NCI-H748 treated with DMSO at 0.1 percent for 48 hours (cell line): ENCODE measurements at regions not wholly inside any gene's neighbourhood (a gene's known extent, or its start where the extent isn't known, plus 50 kb on each side); places are given as distances from the start of the nearest gene placed in this dataset.
"Not testable (repeated sequence)": the region's sequence is repeated elsewhere in the genome, so short reads cannot be mapped to it uniquely, and the experiment has no call there.

ENCODE experiments used
- DNase-seq: peaks from one replicate; lab custom pipeline; 2025; lab: John Stamatoyannopoulos, UW

DNA sequence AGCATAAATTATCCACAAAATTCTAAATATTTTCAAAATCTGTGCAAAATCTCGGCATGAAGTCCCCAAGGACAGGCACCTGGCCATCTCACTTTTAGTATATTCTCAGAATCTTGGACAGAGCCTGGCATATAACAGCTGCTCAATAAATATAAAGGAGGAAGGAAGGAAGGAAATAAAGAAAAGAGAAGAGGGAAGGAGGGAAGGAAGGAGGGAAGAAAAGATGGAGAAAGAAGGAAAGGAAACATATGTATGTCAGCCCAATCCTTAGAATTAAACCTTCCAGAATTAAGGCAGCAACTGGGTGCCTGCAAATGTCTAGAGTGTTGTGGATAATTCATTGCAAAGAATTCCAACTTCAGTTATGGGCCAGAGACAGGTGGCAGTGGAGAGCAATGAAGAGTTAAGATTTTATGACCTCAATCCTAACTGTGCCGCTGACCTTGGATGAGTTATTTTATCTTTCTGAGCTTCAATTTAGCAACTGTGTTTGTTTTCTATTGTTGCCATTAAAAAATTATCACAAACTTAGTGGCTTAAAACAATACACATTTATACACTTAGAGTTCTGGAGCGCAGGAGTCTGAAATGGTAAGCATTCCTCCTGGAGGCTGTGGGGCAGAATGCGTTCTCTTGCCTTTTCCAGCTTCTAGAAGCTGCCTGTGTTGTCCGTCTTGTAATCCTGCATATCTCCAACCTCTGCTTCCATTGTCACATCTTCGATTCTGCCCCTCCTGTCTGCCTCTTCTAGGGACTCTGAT is 200.9 kb upstream of the MSX2 start:
- no peak for DNase-seq

DNA sequence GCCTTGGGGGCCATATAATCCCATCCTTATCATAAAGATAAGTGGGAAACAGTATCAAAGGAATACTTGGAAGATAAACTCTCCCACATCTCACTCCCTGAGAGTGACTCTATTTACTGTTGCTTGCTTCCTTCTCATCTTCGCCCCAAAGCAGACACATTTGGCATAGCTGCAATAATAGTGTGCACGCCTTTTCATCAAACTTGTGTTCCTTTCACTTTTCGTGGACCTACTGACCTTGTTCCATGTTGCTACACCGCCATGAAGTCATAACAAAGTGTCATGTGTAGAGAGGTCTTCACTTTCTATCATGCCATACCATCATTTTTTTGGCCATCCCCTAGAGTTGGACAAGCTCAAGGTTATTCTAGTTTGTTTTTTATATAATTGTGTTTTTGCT is 200.0 kb upstream of the MSX2 start:
- DNase-seq = no peak

DNA sequence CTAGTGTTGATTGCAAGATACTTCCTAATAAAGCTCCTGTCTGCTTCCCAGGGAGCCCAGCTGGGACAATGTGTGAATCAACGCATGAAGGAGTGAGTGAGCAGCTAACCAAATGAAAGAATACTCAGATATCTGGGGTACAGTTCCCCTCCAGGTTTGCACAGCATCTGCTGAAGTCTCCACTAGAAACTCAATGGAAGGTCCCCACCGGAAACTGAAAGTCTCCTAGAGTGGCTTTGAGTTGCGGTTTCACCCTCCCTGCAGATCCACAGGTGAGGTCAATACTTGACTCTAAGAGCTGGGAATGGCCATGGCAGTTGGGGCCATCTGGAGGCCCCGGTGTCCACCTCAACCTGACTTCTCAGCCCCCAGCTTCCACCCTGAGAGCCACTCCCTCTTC is 198.2 kb upstream of the MSX2 start:
- DNase-seq = no peak

DNA sequence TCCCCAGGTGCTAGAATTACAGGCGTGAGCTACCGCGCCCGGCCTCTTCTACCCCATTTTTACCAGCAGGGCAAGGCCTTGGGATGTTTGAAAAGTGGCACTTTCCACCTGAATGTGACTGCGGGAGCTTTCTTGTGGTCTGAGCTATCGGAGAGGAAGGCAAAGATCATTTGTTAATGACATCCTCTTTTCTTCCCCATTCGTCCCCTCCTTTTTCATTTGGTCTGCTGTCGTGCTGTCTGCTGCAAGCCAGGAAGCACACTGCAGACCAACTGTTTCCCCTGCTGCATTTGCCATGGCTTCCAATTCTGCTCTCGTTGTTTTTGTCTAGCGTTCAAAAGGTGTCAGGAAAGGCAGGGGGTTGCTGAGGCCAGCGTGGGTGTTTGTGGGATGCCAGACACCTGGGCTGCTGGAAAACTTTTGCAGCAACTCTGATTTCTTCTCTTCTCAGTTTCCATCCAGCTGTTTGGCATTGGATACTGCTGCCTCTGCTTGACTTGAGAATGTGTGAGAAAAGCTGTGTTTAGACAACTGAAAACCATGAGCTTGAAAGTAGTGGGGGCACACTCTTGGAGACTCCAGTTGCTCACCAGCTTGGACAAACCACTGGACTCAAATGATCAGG is 196.4 kb upstream of the MSX2 start:
- DNase-seq = no peak

DNA sequence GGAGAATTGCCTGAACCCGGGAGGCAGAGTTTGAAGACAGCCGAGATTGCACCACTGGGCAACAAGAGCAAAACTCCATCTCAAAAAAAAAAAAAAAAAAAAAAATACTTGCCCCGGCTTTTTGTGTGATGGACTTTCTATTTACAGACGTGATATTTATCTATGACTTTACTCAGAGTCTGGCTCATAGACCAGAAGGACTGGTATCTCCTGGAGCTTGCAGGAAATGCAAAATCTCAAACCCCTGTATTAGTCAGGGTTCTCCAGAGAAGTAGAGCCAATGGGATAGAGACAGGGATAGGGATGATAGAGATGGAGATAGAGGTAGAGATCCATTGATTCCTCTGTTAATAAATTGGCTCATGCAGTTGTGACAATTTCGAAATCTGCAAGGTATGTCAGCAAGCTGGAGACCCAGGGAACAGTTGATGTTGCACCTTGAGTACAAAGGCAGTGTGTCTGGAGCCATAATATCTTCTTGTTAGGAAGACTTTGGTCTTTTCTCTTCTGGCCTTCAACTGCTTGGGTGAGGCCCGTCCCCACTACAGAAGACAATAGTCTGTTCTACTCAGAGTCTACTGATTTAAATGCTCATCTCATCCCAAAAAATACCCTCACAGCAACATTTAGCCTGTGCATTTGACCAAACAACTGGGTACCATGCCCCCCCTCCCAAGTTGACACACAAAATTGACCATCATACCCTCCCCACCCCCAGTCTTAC is 195.4 kb upstream of the MSX2 start:
- no peak for DNase-seq

DNA sequence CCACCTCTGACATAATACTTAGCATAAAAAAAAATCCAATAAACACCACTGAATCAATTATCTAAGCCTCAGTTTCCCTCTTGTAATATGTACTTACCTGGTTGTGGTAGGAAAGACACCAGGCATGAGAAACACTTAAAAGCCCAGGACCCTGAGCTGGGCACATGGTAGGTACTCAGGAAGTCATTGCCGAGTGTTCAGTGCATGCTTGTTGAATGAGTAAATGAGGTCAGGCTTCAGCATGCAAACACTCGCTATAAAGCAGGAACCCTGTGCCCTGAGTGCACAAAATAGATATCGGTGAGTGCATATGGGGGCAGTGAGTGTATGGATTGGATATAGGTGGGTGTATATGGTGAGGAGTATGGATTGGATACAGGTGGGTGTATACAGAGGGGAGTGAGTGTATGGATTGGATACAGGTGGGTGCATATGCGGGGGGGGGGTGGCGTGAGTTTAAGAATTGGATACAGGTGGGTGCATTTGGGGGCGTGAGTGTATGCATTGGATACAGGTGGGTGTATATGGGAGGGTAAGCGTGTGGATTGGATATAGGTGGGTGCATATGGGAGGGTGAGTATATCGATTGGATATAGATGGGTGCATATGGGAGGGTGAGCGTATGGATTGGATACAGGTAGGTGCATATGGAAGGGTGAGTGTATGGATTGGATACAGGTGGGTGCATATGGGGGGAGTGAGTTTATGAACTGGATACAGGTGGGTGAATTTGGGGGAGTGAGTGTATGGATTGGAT is 194.3 kb upstream of the MSX2 start:
- no peak for DNase-seq

DNA sequence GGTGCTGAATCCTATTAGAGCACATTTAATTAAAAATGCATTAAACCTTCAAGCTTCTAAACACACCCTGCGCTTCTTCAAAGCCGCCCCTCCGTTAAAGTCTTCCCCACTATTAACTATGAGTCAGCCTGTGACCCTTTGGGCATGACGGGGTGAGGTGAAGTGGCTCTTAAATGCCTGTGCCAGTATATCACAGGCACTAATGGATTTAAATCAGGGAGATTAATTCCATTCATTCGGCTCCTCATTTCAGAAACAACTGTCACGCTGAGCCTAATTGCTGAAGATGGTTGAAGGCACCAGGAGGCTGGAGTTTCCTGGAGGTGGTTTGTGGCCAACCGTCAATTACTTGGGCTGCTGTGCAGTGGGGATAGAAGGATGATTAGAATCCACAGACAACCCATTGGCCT is 192.6 kb upstream of the MSX2 start:
- peak; percentile 91 for DNase-seq

DNA sequence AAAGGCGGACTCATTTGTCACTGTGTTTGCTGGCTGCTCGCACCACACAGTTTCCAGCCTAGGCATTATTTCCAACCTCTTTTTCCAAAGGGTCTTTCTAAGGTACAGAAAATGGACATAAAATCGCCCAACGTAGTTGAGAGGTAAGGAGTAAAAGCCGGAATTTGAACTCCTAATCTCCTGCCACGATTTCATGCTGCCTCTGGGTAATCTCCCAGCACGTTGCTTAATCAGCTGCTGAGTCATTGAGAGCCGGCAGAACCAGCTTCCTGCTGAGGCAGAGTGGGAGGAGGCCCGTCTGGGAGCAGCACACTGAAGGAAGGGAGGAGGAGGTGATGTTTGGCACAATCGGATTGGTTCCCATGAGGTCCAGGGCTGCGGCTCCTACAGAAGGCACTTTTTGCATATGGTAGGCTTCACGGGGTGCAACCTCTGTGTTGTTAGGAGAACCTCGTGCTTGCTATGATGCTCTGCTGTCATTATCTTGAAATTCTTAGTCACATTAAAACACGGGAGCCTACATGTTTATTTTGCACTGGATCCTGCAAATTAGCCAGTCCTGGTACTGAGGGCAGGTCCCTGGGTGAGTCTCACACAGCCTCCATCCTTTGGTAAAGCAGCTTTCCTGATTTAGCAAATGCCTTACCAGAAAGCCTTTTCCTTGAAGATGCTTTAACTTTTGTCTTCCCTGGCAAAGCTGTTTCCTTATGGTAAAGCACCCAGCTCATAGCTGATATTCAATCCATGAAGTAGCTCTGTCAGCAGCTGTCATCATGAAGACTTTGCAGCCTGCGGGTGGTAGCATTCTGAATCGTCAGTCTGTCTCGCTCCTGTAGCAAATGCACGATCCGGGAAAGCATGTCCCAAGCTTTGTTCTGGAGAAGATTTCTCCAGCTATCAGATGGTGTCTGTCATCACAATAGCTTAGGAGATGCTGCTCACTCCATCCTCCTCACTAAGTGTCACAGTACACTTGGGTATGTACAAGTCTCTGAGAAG is 191.6 kb upstream of the MSX2 start:
- peak; percentile 80 for DNase-seq

DNA sequence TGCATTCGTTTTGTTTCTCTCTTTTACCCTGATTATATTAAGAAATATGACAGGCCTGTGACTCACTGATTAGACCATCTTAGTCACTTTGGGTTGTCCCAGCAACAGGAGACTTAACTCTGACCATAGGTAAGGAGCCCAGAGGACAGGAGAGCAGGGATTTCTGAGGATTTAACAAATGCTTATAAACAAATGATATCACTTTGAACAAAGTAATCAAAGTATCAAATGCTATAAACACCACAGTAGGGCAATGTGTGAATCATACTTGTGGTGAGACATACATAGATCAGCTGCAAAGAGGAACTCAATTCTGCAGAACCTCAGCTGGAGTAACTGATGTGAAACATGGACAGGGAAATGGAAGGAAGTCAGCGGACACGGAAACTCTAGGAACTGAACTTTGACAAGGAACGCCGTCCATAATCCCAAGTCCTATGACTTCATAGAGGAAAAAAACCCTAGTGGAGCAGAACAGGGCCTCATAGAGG is 190.6 kb upstream of the MSX2 start:
- DNase-seq = no peak

DNA sequence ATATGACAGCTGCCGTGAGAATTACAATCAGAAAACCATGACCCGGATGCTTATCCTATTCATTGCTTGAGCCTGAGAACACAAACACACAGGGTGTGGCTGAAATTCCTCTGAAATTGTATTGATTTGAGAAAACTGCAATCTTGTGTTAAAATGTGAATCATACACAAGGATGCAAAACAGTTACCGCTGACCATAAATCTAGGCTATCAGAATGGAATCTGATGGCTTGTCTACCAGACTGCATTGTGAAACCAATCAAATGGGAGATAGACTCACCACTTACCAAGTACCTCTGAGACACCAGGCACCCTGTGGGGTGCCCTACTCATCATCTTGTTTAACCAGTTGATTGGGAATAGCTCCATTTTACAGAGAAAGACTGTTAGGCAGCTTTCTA is 188.7 kb upstream of the MSX2 start:
- DNase-seq = peak; percentile 60

DNA sequence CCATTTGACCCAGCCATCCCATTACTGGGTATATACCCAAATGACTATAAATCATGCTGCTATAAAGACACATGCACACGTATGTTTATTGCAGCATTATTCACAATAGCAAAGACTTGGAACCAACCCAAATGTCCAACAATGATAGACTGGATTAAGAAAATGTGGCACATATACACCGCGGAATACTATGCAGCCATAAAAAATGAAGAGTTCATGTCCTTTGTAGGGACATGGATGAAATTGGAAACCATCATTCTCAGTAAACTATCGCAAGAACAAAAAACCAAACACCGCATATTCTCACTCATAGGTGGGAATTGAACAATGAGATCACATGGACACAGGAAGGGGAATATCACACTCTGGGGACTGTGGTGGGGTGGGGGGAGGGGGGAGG is 184.6 kb upstream of the MSX2 start:
- not testable (repeated sequence) for DNase-seq

DNA sequence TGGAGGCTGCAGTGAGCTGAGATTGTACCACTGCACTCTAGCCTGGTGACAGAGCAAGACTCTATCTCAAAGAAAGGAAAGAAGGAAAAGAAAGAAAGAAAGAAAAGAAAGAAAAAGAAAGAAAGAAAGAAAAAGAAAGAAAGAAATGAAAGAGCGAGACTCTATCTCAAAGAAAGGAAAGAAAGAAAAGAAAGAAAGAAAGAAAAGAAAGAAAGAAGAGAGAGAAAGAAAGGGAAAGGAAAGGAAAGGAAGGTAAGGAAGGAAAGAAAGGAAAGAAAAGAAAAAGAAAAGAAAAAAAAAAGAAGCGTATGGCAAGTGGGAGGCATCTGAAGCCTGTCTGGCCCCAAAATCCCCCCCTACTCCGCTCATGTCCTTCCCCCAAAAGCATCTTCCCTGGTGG is 182.3 kb upstream of the MSX2 start:
- DNase-seq = no peak

DNA sequence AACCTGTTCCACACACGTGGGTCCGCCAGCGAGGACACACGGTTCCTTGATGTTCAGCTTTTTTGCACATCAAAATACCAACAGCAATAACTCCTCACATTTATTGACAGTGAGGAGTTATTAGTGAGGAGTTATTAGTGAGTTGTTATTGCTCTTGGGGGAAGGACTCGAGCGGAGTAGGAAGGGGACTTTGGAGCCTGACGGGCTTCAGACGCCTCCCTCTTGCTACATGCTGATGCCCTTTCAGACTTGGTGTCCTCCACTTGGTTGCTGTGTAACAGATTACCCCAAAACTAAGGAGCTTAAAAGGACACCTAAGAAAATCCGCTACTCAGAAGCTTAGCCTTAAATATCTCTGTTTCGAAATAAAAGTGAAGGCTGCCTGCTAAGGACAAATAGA is 181.9 kb upstream of the MSX2 start:
- DNase-seq = no peak

DNA sequence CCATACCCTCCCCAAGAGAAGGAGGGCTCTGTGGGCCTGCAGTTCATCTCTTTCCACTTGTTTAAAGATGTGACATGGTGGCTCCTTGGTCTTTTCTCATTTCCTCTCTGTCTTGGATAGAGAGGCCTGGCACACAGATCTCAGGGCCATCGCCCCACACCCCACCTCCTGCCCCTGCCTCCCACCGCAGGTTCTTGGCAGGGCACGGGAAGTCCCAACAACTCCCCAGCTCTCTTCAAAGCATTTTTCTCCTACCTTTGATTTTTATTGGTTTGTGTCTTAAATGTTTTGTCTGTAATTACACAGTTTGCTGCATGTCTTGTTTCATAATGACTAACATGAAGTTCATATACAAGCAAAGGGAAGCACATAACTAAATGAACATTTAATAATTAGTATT is 178.5 kb upstream of the MSX2 start:
- DNase-seq = no peak

DNA sequence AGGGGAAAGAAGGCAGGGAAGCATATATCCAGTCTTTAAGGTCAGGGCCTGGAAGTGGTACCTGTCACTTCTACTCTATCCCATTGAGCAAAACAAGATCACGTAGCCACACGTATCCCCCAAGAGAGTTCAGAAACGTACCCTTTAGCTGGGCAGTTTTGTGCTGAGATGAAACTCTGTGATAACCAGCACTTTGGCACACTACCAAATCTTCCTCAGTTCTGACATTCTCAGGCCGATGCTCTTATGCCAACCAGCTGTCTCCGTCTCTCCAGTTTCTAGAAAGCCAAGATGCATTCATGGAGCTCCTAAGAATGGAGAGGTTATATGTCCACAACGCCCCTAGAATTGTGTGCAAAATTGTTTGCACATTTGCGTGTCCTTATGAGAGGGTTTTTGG is 176.6 kb upstream of the MSX2 start:
- DNase-seq = no peak

DNA sequence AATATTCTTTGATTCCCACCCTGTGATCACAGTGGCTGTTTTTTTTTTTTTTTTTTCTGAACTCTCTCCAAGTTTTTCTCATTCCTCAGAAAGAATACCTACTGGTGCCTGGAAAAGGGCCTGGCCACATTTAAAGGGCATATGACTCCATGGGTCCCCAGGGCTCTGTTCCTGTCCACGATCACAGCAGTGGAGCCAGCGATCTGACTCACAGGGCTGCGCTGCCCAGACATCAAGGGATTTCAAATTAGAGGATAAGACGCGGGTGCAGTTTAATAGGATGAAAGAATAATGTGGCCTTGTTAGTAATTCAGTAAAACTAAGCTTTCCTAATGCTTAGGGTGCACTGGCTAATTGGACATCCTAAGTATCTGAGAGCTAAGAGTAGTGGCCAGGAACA is 175.1 kb upstream of the MSX2 start:
- no peak for DNase-seq

DNA sequence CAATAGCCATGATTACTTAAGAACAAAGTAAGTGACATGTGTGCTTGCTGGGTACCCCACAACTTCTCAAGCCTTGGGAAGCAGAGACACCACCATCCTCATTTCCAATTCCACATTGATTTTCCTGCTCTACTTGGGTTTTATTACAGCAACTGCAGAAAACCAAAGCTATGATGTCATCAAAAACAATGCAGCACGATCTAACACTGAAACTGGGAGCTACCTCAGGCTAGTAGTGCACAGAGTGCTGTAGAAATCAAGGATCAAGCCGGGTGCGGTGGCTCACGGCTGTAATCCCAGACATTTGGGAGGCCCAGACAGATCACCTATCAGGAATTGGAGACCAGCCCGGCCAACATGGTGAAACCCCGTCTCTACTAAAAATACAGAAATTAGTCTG is 174.4 kb upstream of the MSX2 start:
- no peak for DNase-seq

DNA sequence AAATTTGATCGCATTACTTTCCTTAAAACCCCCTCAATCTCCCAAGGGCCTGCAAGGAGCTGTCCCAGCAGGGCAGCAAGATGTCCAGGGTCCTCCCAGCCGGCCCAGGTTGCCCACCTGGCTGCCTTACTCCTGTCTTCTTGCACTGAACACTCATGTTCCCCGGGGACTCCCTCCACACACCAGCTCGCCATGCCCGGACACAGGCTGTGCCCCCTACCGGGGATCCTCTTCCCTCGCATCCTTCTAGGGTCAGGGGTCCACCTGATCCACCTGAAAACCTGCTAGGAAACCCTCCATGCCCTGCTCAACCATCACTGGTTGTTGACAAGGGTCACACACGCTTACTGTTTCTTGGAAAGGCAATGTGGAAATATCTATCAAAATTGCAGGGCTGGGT is 172.0 kb upstream of the MSX2 start:
- DNase-seq = no peak

DNA sequence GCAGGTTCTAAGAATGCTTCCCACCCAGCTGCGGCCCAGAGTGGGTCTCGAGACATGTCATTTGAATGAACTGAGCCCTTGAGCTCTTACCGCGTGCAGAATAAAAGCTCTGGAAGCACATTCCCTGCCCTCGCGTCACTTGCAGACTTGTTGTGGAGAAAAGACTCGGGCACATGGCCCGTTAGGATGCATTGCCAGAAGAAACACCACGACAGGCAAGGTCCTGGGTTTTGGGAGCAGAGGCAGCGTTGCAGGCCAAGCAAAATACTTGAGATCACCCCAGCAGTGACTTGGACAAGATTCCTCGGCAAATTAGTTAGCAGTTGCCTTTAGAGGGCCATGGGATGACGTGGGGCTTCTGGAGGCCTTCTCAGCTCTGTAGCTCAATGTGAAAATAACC is 170.8 kb upstream of the MSX2 start:
- no peak for DNase-seq

DNA sequence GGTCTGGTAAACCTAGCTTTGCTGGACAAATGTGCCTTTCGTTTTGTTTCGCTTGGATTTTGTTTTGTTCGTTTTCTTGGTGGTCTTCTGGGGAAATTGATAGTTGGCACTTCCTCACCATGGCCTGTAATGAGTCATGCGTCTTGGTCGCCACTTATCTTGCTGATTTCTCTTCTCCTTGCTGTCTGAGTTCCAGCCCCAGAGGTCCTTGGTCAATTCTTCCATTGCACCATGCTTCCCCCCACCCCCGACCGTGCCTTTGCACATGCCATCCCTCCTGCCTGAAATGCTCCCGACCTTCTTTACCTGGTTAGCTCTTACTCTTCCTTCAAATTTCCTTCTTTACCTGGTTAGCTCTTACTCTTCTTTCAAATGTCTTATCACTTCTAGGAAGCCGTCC is 168.7 kb upstream of the MSX2 start:
- no peak for DNase-seq

DNA sequence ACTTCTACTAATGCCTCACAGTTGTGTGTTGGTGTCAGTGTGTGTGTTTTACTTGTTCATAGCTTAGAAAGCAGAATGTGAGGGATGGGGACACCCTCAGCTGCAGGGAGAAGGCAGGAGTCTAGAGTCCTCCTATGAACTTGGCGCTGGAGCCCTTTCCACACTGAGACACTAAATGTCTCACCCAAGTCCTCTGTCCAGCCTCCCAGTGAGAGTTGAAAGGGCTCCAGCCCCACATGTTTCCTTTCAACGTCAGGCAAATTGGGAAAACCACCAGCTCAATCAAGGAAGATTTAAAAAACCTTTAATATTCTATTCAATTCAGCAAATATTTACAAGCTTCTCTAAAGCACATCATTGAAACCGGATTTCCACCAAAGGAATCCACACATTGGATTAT is 167.6 kb upstream of the MSX2 start:
- DNase-seq = no peak
